WTC11 (cell line): ENCODE measurements at regions not wholly inside any gene's neighbourhood (a gene's known extent, or its start where the extent isn't known, plus 50 kb on each side); places are given as distances from the start of the nearest gene placed in this dataset.

ENCODE experiments used
- ATAC-seq: fragments of 200-7000 bp; cut with Tn5 transposase; 2 replicates; pipeline ENCODE4 v1.10.0; 2021; ENCODE audit warnings: mild to moderate bottlenecking, moderate library complexity
- CTCF ChIA-PET: fragments of 300-600 bp; sonication (Branson Sonifier 250); formaldehyde crosslinking; loops from one replicate; lab custom pipeline; 2021; ENCODE audit warnings: antibody characterized with exemption; lab: Charles Lee
- POLR2A ChIA-PET: fragments of 350-600 bp; sonication (Branson Sonifier 250); formaldehyde crosslinking; loops from one replicate; lab custom pipeline; 2021; ENCODE audit warnings: antibody characterized with exemption; lab: Charles Lee
- DNase-seq: peaks from one replicate; pipeline ENCODE4 v3.0.0; 2021; ENCODE audit warnings: low spot score
- H3K27ac Mint-ChIP-seq: 2 replicates; pipeline ENCODE4 v1.8.0; 2021; ENCODE audit warnings: mixed read lengths
- H3K27me3 Mint-ChIP-seq: 2 replicates; pipeline ENCODE4 v1.8.0; 2021; ENCODE audit warnings: low read depth, mild to moderate bottlenecking, moderate library complexity, mixed read lengths
- H3K36me3 Mint-ChIP-seq: 2 replicates; pipeline ENCODE4 v1.8.0; 2021; ENCODE audit warnings: mixed read lengths
- H3K4me1 Mint-ChIP-seq: 2 replicates; pipeline ENCODE4 v1.8.0; 2022; ENCODE audit warnings: mixed read lengths
- H3K4me3 Mint-ChIP-seq: 2 replicates; pipeline ENCODE4 v1.8.0; 2021; ENCODE audit warnings: mild to moderate bottlenecking, moderate library complexity, mixed read lengths
- H3K9me3 Mint-ChIP-seq: 2 replicates; pipeline ENCODE4 v1.8.0; 2021; ENCODE audit warnings: mixed read lengths
- EMX1 ChIP-seq: fragments of 250-450 bp; sonication (Bioruptor Pico); IDR thresholded peaks from 2 replicates; pipeline ENCODE4 v1.8.0; 2021; ENCODE audit warnings: mild to moderate bottlenecking
- GABPB1 ChIP-seq: sonication (generic); formaldehyde crosslinking; IDR thresholded peaks from 2 replicates; pipeline ENCODE4 v1.8.1; 2023; ENCODE audit warnings: mild to moderate bottlenecking, missing genetic modification reagents
- GRHL2 ChIP-seq: fragments of 250-450 bp; sonication (Bioruptor Pico); IDR thresholded peaks from 2 replicates; pipeline ENCODE4 v1.8.0; 2022; ENCODE audit warnings: mild to moderate bottlenecking, moderate library complexity; ENCODE audit not compliant: insufficient replicate concordance, severe bottlenecking
- JAZF1 ChIP-seq: fragments of 250-450 bp; sonication (Bioruptor Pico); IDR thresholded peaks from 2 replicates; pipeline ENCODE4 v1.9.0; 2021; ENCODE audit warnings: moderate library complexity, mild to moderate bottlenecking, inconsistent platforms
- MLX ChIP-seq: sonication (generic); formaldehyde crosslinking; IDR thresholded peaks from 2 replicates; pipeline ENCODE4 v1.8.1; 2023; ENCODE audit warnings: mild to moderate bottlenecking, missing genetic modification reagents, moderate library complexity
- MYBL2 ChIP-seq: sonication (generic); formaldehyde crosslinking; IDR thresholded peaks from 2 replicates; pipeline ENCODE4 v1.8.1; 2023; ENCODE audit warnings: mild to moderate bottlenecking, moderate library complexity, missing genetic modification reagents
- NFE2L1 ChIP-seq: sonication (generic); formaldehyde crosslinking; IDR thresholded peaks from 2 replicates; pipeline ENCODE4 v1.8.1; 2023; ENCODE audit warnings: missing genetic modification reagents
- NR3C1 ChIP-seq: sonication (generic); formaldehyde crosslinking; conservative IDR thresholded peaks from 2 replicates; pipeline ENCODE4 v1.8.1; 2023; ENCODE audit warnings: low read depth, mild to moderate bottlenecking, missing genetic modification reagents
- PRRX2 ChIP-seq: fragments of 250-450 bp; sonication (Bioruptor Pico); IDR thresholded peaks from 2 replicates; pipeline ENCODE4 v1.8.0; 2021; ENCODE audit warnings: mild to moderate bottlenecking
- RELA ChIP-seq: sonication (generic); formaldehyde crosslinking; IDR thresholded peaks from 2 replicates; pipeline ENCODE4 v1.8.1; 2022; ENCODE audit warnings: missing genetic modification reagents, mild to moderate bottlenecking, borderline replicate concordance
- ZNF219 ChIP-seq: sonication (generic); formaldehyde crosslinking; IDR thresholded peaks from 2 replicates; pipeline ENCODE4 v1.8.0; 2023; ENCODE audit warnings: missing genetic modification reagents, mild to moderate bottlenecking, borderline replicate concordance
- ZNF512 ChIP-seq: sonication (generic); formaldehyde crosslinking; IDR thresholded peaks from 2 replicates; pipeline ENCODE4 v1.8.1; 2022; ENCODE audit warnings: missing genetic modification reagents, borderline replicate concordance
- TF ChIP-seq, protein P1 (sequence below): sonication (generic); formaldehyde crosslinking; IDR thresholded peaks from 2 replicates; pipeline ENCODE4 v1.8.0; 2022; ENCODE audit warnings: missing genetic modification reagents
- TF ChIP-seq, protein P2 (sequence below): sonication (generic); formaldehyde crosslinking; conservative IDR thresholded peaks from 2 replicates; pipeline ENCODE4 v1.8.1; 2023; ENCODE audit warnings: mild to moderate bottlenecking, low read depth, missing genetic modification reagents, moderate library complexity

- TF ChIP-seq, protein P1, sequence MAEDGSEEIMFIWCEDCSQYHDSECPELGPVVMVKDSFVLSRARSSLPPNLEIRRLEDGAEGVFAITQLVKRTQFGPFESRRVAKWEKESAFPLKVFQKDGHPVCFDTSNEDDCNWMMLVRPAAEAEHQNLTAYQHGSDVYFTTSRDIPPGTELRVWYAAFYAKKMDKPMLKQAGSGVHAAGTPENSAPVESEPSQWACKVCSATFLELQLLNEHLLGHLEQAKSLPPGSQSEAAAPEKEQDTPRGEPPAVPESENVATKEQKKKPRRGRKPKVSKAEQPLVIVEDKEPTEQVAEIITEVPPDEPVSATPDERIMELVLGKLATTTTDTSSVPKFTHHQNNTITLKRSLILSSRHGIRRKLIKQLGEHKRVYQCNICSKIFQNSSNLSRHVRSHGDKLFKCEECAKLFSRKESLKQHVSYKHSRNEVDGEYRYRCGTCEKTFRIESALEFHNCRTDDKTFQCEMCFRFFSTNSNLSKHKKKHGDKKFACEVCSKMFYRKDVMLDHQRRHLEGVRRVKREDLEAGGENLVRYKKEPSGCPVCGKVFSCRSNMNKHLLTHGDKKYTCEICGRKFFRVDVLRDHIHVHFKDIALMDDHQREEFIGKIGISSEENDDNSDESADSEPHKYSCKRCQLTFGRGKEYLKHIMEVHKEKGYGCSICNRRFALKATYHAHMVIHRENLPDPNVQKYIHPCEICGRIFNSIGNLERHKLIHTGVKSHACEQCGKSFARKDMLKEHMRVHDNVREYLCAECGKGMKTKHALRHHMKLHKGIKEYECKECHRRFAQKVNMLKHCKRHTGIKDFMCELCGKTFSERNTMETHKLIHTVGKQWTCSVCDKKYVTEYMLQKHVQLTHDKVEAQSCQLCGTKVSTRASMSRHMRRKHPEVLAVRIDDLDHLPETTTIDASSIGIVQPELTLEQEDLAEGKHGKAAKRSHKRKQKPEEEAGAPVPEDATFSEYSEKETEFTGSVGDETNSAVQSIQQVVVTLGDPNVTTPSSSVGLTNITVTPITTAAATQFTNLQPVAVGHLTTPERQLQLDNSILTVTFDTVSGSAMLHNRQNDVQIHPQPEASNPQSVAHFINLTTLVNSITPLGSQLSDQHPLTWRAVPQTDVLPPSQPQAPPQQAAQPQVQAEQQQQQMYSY (CRISPR knock-in tag), result no peak
- TF ChIP-seq, protein P2, sequence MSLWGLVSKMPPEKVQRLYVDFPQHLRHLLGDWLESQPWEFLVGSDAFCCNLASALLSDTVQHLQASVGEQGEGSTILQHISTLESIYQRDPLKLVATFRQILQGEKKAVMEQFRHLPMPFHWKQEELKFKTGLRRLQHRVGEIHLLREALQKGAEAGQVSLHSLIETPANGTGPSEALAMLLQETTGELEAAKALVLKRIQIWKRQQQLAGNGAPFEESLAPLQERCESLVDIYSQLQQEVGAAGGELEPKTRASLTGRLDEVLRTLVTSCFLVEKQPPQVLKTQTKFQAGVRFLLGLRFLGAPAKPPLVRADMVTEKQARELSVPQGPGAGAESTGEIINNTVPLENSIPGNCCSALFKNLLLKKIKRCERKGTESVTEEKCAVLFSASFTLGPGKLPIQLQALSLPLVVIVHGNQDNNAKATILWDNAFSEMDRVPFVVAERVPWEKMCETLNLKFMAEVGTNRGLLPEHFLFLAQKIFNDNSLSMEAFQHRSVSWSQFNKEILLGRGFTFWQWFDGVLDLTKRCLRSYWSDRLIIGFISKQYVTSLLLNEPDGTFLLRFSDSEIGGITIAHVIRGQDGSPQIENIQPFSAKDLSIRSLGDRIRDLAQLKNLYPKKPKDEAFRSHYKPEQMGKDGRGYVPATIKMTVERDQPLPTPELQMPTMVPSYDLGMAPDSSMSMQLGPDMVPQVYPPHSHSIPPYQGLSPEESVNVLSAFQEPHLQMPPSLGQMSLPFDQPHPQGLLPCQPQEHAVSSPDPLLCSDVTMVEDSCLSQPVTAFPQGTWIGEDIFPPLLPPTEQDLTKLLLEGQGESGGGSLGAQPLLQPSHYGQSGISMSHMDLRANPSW, result no peak
- TF ChIP-seq NFE2L1 (CRISPR knock-in tag) (no peak), GRHL2 (CRISPR knock-in tag) (no peak)
These were observed 762.1 kb upstream of the RBFOX1 start (continued) for GRCh38 chr16:6570530-6570929.

GRCh38 chr16:6562986-6563385 lies 769.7 kb upstream of the RBFOX1 start:
- ChIA-PET CTCF (no interaction called here), POLR2A (no interaction called here)
- H3K36me3 Mint-ChIP-seq, result peaks cover 74% of the 10 kb centered on the region
- H3K4me3 Mint-ChIP-seq, result no peak overlapping the region
- ATAC-seq (no peak), DNase-seq (no peak)
- peaks cover 86% of the 10 kb centered on the region for H3K9me3 Mint-ChIP-seq
- H3K4me1 Mint-ChIP-seq, result no peaks in the 10 kb centered on the region
- TF ChIP-seq EMX1 (CRISPR knock-in tag), result no peak
- TF ChIP-seq MYBL2 (CRISPR knock-in tag), result no peak
- TF ChIP-seq JAZF1 (CRISPR knock-in tag), result no peak
- TF ChIP-seq GRHL2 (CRISPR knock-in tag), result no peak
- no peak for TF ChIP-seq ZNF219 (CRISPR knock-in tag)
- TF ChIP-seq NR3C1, result no peak
- no peak for TF ChIP-seq ZNF512
- peaks cover 16% of the 10 kb centered on the region for H3K27me3 Mint-ChIP-seq
- no peak overlapping the region for H3K27ac Mint-ChIP-seq

GRCh38 chr16:6560306-6561100 lies 772.1 kb upstream of the RBFOX1 start:
- no peak for DNase-seq
- Mint-ChIP-seq H3K9me3 (peaks cover 87% of the 10 kb centered on the region), H3K4me1 (no peaks in the 10 kb centered on the region), H3K36me3 (peaks cover 73% of the 10 kb centered on the region), H3K27me3 (peaks cover 10% of the 10 kb centered on the region), H3K27ac (no peak overlapping the region), H3K4me3 (no peak overlapping the region)
- ChIA-PET CTCF (no interaction called here), POLR2A (no interaction called here)
- ATAC-seq, result no peak
- TF ChIP-seq PRRX2 (CRISPR knock-in tag), result no peak
- no peak for TF ChIP-seq GABPB1 (CRISPR knock-in tag)
- TF ChIP-seq RELA (CRISPR knock-in tag), result no peak
- no peak for TF ChIP-seq NR3C1
- no peak for TF ChIP-seq MLX
